CD4-positive, alpha-beta T cell treated with Interleukin-12 subunit alpha and Interleukin-12 subunit beta, for 1 hour (primary cell): ENCODE measurements at regions not wholly inside any gene's neighbourhood (a gene's known extent, or its start where the extent isn't known, plus 50 kb on each side); places are given as distances from the start of the nearest gene placed in this dataset.
"Not testable (repeated sequence)": the region's sequence is repeated elsewhere in the genome, so short reads cannot be mapped to it uniquely, and the experiment has no call there.

Experiments
- DNase-seq: peaks from one replicate; pipeline ENCODE4 v3.0.0-alpha.2; 2020

GRCh38 chr2:35787302-35788031 lies 568.1 kb upstream of the CRIM1 start:
- DNase-seq, result no peak

- no peak for DNase-seq
Measured at GRCh38 chr2:35785564-35785963, 570.0 kb upstream of the CRIM1 start.

GRCh38 chr2:35784777-35785176 lies 570.8 kb upstream of the CRIM1 start:
- no peak for DNase-seq

- no peak for DNase-seq
Measured at GRCh38 chr2:35783723-35784122, 571.9 kb upstream of the CRIM1 start.

- DNase-seq, result no peak
Measured at GRCh38 chr2:35741556-35741955, 614.0 kb upstream of the CRIM1 start.

- no peak for DNase-seq
Measured at GRCh38 chr2:35731674-35732073, 623.9 kb upstream of the CRIM1 start.

GRCh38 chr2:35714883-35715282 lies 640.7 kb upstream of the CRIM1 start:
- DNase-seq, result no peak

GRCh38 chr2:35708411-35708923 lies 647.1 kb upstream of the CRIM1 start:
- DNase-seq, result no peak

- no peak for DNase-seq
Measured at GRCh38 chr2:35688309-35688708, 667.3 kb upstream of the CRIM1 start.

GRCh38 chr2:35651688-35652323 lies 703.8 kb upstream of the CRIM1 start:
- DNase-seq, result no peak

GRCh38 chr2:35614640-35615039 lies 740.9 kb upstream of the CRIM1 start:
- no peak for DNase-seq

GRCh38 chr2:35606394-35606793 lies 749.2 kb upstream of the CRIM1 start:
- DNase-seq, result no peak

GRCh38 chr2:35598310-35598709 lies 757.3 kb upstream of the CRIM1 start:
- DNase-seq, result no peak

GRCh38 chr2:35591886-35592285 lies 763.7 kb upstream of the CRIM1 start:
- DNase-seq, result no peak

GRCh38 chr2:35585972-35586371 lies 769.6 kb upstream of the CRIM1 start:
- DNase-seq, result no peak

GRCh38 chr2:35582637-35583036 lies 772.9 kb upstream of the CRIM1 start:
- no peak for DNase-seq

GRCh38 chr2:35580956-35581355 lies 774.6 kb upstream of the CRIM1 start:
- no peak for DNase-seq

GRCh38 chr2:35568574-35568973 lies 787.0 kb upstream of the CRIM1 start:
- not testable (repeated sequence) for DNase-seq

- no peak for DNase-seq
Measured at GRCh38 chr2:35562488-35562887, 793.1 kb upstream of the CRIM1 start.

GRCh38 chr2:35548171-35548570 lies 807.4 kb upstream of the CRIM1 start:
- DNase-seq, result no peak

GRCh38 chr2:35545301-35545700 lies 810.3 kb upstream of the CRIM1 start:
- no peak for DNase-seq

GRCh38 chr2:35538796-35539195 lies 816.8 kb upstream of the CRIM1 start:
- DNase-seq, result no peak

GRCh38 chr2:35530615-35531135 lies 824.9 kb upstream of the CRIM1 start:
- no peak for DNase-seq

- no peak for DNase-seq
Measured at GRCh38 chr2:35526741-35527140, 828.8 kb upstream of the CRIM1 start.
